Chondrocyte (in vitro differentiated cells): ENCODE measurements at regions not wholly inside any gene's neighbourhood (a gene's known extent, or its start where the extent isn't known, plus 50 kb on each side); places are given as distances from the start of the nearest gene placed in this dataset.

Experiments
- DNase-seq: peaks from one replicate; pipeline ENCODE4 v3.0.0; 2021; ENCODE audit warnings: mixed read lengths, low spot score
- H3K27ac Mint-ChIP-seq: one replicate; pipeline ENCODE4 v1.8.0; 2021; ENCODE audit warnings: mild to moderate bottlenecking, moderate library complexity, mixed read lengths; ENCODE audit not compliant: unreplicated experiment
- H3K27me3 Mint-ChIP-seq: 2 replicates; pipeline ENCODE4 v1.8.0; 2021; ENCODE audit warnings: low read depth, mixed read lengths
- H3K36me3 Mint-ChIP-seq: 2 replicates; pipeline ENCODE4 v1.8.0; 2021; ENCODE audit warnings: low read depth, mixed read lengths
- H3K4me1 Mint-ChIP-seq: 2 replicates; pipeline ENCODE4 v1.8.0; 2021; ENCODE audit warnings: low read depth, mild to moderate bottlenecking, mixed read lengths
- H3K4me3 Mint-ChIP-seq: one replicate; pipeline ENCODE4 v1.8.0; 2021; ENCODE audit warnings: mild to moderate bottlenecking, moderate library complexity, mixed read lengths; ENCODE audit not compliant: unreplicated experiment
- H3K9me3 Mint-ChIP-seq: 2 replicates; pipeline ENCODE4 v1.8.0; 2021; ENCODE audit warnings: low read depth, mixed read lengths
- CTCF ChIP-seq: fragments of 200-600 bp; sonication (generic); IDR thresholded peaks from 2 replicates; pipeline ENCODE4 v1.5.0; 2021; ENCODE audit warnings: antibody characterized with exemption, mild to moderate bottlenecking, moderate library complexity

DNA sequence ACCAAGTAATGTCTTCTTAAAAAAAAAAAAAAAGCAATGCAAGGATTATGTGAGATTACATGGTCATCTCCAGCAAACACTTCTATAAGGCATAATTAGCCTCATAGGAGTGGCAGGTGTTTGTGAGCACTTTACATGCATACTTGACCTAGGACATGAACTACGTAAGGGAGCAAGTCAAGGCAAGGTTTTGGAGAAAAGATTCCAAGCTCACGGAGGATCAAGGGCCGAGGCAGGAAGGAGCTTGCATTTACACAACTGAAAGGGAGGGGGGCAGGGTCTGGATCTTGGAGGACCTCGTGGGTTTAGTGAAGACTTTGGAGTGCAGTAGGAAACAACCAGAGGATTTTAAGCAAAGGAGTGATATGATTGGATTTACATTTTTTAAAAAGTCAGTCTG, 112.5 kb downstream of the CCER1 start:
- Mint-ChIP-seq H3K4me1 (peaks cover 6% of the 10 kb centered on the region), H3K9me3 (peaks cover under 1% of the 10 kb centered on the region), H3K27me3 (no peaks in the 10 kb centered on the region), H3K4me3 (no peak overlapping the region), H3K36me3 (no peaks in the 10 kb centered on the region), H3K27ac (no peak overlapping the region)
- TF ChIP-seq CTCF: no peak
- DNase-seq: no peak

GRCh38 chr12:90841336-90841735, 113.6 kb downstream of the CCER1 start:
- no peaks in the 10 kb centered on the region for H3K27me3 Mint-ChIP-seq
- H3K27ac Mint-ChIP-seq: no peak overlapping the region
- TF ChIP-seq CTCF: no peak
- no peaks in the 10 kb centered on the region for H3K36me3 Mint-ChIP-seq
- peaks cover 6% of the 10 kb centered on the region for H3K4me1 Mint-ChIP-seq
- H3K9me3 Mint-ChIP-seq: no peaks in the 10 kb centered on the region
- DNase-seq: no peak
- H3K4me3 Mint-ChIP-seq: no peak overlapping the region

- Mint-ChIP-seq H3K4me1 (peaks cover 6% of the 10 kb centered on the region), H3K9me3 (no peaks in the 10 kb centered on the region), H3K27me3 (no peaks in the 10 kb centered on the region), H3K36me3 (no peaks in the 10 kb centered on the region), H3K4me3 (no peak overlapping the region), H3K27ac (no peak overlapping the region)
- TF ChIP-seq CTCF: no peak
- no peak for DNase-seq
Observed at GRCh38 chr12:90839346-90839745, 115.6 kb downstream of the CCER1 start.

GRCh38 chr12:90836689-90837088, 118.3 kb downstream of the CCER1 start:
- peaks cover 6% of the 10 kb centered on the region for H3K4me1 Mint-ChIP-seq
- DNase-seq: no peak
- no peaks in the 10 kb centered on the region for H3K36me3 Mint-ChIP-seq
- peaks cover 1% of the 10 kb centered on the region for H3K27me3 Mint-ChIP-seq
- H3K27ac Mint-ChIP-seq: no peak overlapping the region
- H3K9me3 Mint-ChIP-seq: no peaks in the 10 kb centered on the region
- TF ChIP-seq CTCF: no peak
- H3K4me3 Mint-ChIP-seq: no peak overlapping the region

DNA sequence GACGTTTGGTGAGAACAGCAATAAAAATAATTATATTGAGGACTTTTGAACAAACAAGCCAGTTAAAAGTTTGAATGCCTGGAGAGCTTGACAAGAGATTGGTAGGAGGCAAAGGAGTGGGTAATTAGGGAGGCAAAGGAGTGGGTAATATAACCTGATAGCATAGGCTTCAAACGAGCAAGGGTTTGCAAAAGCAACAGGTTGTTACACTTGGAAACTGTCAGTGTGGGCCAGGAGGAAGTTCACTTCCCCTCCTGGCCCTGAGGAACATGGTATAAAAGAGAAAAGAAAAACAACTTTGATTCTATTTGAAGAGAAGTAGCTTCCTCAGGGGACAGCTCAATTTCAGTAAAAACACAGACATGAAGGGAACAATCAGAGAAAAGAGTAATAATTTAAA, 121.7 kb downstream of the CCER1 start:
- DNase-seq: no peak
- H3K4me3 Mint-ChIP-seq: no peak overlapping the region
- H3K4me1 Mint-ChIP-seq: peaks cover 6% of the 10 kb centered on the region
- H3K36me3 Mint-ChIP-seq: no peaks in the 10 kb centered on the region
- H3K27me3 Mint-ChIP-seq: peaks cover 1% of the 10 kb centered on the region
- no peak overlapping the region for H3K27ac Mint-ChIP-seq
- H3K9me3 Mint-ChIP-seq: no peaks in the 10 kb centered on the region
- TF ChIP-seq CTCF: no peak
